ENCODE measurements at regions not wholly inside any gene's neighbourhood (a gene's known extent, or its start where the extent isn't known, plus 50 kb on each side); places are given as distances from the start of the nearest gene placed in this dataset.
"Not testable (repeated sequence)": the region's sequence is repeated elsewhere in the genome, so short reads cannot be mapped to it uniquely, and the experiment has no call there.

DNA sequence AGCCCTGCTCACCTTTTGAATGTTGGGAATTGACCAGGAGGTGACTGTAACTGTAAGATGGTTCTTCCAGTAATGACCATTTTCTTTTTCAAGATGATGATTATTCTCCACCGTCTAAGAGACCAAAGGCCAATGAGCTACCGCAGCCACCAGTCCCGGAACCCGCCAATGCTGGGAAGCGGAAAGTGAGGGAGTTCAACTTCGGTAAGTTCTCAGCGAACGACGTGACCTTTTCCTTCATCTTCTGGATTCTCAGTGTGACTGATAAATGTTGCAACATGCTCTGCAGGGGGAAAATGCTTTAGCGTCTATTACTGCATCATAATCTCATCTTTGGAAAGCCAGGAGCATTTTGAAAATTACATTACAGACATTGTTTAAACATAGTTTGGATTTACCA lies 89.5 kb upstream of the SPDYE9 start:
- not testable (repeated sequence) for DNase-seq

DNA sequence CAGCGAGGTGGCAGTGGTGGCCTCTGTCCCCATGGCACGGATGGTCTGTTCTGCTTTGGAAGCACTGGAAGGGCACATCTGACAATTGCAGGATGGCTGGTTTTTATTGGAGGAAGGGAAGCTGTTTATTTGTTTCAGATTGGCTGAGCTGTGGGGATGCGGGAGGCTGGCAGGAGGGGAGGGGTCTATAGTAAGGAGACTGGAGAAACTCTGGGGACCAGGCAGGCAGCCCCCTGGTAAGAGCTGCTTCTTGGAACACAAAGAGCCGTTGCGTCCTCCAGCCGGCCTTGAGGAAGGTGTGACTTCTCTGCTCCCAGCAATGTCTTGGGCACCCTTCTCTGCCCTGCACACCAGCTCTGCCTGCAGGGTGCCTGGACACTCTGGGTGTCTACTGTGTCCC lies 85.1 kb upstream of the SPDYE9 start:
- DNase-seq = not testable (repeated sequence)

DNA sequence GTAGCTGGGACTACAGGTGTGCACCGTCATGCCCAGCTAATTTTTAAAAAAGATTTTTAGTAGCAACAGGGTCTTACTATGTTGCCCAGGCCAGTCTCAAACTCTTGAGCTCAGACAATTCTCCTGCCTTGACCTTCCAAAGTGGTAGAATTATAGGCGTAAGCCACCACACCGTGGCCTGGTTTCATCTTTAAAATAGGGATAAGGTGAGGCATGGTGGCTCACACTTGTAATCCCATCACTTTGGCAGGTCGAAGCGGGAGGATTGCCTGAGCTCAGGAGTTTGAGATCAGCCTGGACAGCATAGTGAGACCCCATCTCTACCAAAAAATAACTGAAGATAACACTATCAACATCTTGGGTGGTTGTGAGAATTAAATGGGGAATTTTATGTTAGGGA lies 84.6 kb upstream of the SPDYE9 start:
- not testable (repeated sequence) for DNase-seq

DNA sequence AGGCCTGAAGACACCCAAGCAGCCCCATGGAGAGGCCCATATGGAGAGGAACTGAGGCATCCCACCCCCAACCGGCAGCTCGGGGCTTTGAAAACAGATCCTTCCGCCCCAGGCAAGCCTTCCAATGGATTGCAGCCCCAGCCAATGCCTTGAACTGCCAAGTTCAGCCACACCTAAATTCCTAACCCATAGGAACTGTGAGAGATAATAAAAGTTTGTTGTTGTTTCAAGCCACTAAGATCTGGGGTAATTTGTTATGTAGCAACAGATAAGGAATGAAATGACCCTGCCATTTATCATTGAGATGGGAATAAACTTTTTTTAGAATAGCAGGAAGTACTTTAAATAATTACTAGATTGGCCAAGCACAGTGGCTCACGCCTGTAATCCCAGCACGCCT lies 80.3 kb upstream of the SPDYE9 start:
- DNase-seq = not testable (repeated sequence)

DNA sequence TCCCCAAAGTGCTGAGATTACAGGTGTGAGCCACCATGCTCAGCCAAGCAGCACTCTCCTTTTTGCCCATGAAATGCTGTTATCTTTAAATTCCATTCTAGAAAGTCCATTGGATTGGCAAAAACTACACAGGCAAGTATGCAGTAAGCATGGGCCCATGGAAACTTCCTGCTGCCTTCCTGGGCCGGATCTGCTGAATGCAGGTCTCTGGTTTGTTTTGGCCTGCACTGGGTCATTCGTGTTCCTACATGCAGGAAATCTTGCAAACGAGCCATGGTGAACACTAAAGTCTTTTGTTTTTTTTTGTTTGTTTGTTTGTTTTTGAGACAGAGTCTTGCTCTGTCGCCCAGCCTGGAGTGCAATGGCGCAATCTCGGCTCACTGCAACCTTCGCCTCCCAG lies 76.8 kb upstream of the SPDYE9 start:
- not testable (repeated sequence) for DNase-seq

DNA sequence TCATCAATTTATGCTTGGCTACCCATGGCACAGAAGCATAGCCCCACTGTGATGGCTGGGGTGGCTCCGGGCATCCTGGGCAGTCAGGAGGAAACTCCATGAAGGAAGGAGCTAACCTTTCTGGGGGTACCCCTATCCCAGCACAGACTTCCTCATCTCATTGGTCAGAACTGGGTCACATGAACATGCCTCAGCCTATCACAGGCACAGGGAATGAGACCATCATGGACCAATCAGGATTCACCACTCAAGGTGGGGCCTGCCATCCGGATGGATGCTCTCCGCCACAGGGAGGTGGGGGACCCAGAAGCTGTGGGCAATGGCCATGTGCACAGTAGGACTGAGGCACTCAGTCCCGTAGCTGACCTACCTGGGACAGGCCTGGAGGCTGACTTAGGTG lies 75.9 kb upstream of the SPDYE9 start:
- not testable (repeated sequence) for DNase-seq

DNA sequence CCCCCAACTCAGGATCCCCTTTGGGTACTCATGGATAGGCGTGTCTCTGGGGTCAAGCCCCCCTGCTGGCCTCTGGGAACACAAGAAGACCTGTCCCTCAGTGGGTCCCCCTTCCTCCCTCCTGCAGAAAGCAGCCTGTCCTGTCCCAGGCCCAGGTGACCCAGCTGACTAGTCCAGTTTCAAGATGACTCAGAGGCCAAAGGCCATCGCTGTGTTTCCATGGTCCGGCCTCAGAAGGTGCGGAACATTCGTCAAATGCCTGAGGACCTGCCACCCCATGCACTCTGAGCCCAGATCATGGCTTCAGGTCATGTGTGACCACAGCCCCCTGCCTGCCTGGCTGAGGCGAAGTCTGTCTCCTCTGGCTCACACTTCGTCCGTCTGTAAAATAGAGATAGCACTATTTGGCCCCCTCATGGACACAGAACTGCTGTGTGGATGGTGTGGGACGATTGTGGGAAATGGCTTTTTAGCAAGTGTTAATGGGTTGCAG lies 71.4 kb upstream of the SPDYE9 start:
- DNase-seq = not testable (repeated sequence)

DNA sequence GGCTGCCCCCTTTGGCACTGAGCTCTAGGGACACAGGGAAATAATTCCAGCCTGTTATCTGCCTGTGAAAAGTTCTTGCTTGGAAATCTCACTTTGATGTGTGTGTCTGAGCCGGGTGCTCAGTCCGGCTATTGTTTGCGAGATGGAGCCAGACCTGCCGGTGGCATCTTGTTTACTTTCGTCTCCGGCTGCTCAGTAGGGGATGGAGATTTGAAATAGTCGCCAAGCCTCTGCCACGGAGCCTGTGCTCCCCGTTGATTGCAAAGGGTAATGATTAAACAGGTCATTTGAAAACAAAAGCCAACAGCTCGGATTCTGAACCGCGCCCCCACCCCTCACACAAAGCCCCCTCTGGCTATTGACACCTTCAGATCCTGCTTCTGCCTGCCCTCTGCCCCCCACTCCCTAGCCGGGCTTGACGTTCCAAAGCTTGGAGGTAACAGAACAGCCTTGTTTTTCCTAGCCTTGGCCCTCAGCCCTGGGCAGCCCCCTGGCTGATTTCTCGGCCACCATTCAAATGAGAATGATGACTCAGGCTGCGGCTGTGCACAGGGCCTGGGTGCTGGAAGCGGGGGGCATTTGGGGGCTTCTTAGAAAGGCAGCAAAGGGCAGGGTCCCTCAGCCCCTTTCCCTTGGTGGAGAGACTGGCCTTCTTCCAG lies 70.8 kb upstream of the SPDYE9 start:
- not testable (repeated sequence) for DNase-seq

DNA sequence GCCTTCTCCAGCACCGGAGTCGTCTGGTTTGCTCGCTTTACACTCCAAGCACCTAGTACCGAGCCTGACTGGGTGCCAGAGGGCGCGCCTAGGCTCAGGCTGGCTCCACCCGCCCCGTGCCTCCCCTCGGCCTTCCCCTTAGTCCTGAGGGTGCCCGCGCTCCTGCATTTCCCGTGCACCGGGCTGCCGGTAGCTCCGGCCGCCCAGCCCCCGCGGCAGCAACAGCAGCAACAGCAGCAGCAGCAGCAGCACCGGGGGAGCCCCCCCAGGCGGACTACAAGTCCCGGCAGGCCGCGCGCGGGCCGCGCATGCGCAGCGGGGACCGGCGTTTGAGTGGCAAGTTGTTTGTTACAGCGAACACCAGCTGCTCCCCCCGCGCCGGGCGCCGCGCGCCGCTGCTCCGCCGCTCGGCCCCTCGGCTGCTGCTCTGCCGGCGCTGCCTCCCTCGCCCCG lies 68.8 kb upstream of the SPDYE9 start:
- peak in 1 of 2 donors; percentile 57 for DNase-seq

DNA sequence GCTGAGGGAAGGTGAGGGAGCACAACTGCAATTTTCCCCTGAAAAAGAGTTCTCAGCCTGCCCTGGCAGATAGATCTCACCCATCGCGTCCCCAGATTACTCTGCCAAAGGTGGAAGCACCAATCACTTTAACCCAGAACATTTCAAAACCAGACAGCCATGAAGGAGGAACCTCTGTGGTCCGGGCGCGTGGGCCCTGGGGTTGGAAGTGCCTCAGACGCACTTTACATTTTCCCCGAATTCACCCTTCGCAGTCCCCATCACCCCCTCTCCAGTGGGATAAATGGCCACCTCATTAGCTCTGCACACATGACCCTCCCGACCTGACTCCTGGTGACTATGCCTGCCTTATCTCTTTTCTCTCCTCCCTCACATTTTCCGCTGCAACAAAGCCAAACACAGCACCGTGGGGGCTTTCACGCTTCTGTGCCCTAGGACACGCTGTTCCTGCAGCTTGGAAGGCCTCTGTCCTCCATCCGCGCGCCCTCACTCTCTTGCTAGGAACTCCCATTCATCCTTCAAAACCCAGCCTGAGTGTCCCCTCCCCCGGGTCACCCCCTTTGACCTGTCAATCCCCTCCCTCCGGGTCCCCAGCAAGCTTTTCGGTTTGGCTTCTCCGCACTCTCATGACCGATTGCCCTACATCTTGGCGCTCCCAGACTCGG lies 68.2 kb upstream of the SPDYE9 start:
- not testable (repeated sequence) for DNase-seq

DNA sequence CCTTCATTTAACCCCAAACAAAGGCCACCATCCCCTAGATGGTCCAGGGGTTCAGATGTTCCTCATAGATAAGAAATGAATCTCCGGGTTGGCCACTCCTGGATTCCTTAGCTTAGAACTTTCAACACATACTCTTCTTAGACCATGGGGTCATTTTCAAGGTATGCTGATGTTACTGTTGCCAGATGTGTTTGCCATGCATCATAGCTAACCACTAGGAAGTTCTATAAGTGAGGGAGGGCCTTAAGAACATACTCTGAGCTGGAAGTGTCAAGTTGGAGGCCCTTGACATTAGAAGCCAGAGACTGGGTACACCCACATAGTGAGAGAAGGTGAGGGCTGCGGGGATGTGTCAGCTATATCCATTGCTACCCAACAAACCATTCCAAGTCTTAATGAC lies 62.7 kb upstream of the SPDYE9 start:
- not testable (repeated sequence) for DNase-seq

DNA sequence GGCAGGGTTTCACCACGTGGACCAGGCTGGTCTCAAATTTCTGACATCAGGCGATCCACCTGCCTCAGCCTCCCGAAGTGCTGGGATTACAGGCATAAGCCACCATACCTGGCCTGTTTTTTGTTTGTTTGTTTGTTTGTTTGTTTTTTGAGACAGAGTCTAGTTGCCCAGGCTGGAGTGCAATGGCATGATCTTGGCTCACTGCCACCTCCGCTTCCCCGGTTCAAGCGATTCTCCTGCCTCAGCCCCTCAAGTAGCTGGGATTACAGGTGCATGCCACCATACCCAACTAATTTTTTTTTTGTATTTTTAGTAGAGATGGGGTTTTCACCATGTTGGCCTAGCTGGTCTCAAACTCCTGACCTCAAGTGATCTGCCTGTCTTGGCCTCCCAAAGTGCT lies 61.8 kb upstream of the SPDYE9 start:
- DNase-seq = not testable (repeated sequence)

DNA sequence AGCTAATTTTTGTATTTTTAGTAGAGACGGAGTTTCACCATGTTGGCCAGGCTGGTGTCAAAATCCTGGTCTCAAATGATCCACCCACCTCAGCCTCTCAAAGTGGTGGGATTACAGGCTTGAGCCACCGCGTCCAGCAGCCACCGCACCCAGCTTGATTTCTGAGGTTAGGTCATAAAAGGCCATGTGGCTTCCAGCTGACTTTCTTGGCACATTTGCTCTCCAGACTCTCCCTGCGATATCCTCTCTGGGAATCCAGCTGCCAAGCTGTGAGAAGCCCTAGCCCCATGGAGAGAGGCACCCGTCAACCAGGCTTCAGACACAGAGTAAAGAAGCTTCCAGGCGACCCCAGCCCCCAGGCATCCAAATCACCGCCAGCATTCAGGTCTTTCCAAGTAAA lies 58.2 kb upstream of the SPDYE9 start:
- not testable (repeated sequence) for DNase-seq

DNA sequence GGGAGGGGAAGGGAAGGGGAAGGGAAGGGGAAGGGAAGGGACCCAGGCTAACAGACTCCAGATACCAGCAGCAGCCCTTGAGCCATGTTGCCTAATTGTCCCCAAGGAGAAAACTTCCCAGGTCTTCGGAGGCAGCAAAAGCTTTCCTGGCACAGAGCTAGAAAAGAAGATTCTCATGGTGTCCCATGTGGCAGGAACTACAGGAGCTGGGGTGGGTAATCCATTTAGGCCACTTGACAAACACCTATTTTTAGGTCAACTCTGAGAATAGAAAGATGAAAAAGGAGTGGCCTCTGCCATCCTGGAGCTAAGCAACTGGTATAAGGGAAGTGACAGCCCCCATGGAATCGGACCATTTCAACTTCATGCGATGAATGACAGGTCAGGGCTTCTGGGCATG lies 52.1 kb upstream of the SPDYE9 start:
- not testable (repeated sequence) for DNase-seq
